Heart left ventricle (tissue), 16 donors: ENCODE measurements at regions not wholly inside any gene's neighbourhood (a gene's known extent, or its start where the extent isn't known, plus 50 kb on each side); places are given as distances from the start of the nearest gene placed in this dataset.

Source experiments
- ATAC-seq, 4 donors: fragments of 200-7000 bp; cut with Tn5 transposase; one replicate each; pipeline ENCODE4 v1.9.1; 2020 to 2022; ENCODE audit warnings: moderate library complexity in 4 of 4, mild to moderate bottlenecking in 3 of 4, moderate number of reproducible peaks in 1 of 4
- DNase-seq, 5 donors: peaks; one replicate each; pipeline ENCODE4 v3.0.0-alpha.2; 2020
- H3K27ac ChIP-seq, 12 donors: fragments of 200-600 bp; sonication (generic) in 4 of 12; one replicate each; pipeline versions ENCODE4 v1.5.0 to v1.8.0; 2016 to 2022; ENCODE audit warnings: mild to moderate bottlenecking in 2 of 12
- H3K27me3 ChIP-seq, 9 donors: fragments of 200-600 bp; sonication (generic) in 2 of 9; one replicate each; pipeline versions ENCODE4 v1.5.1 to v1.8.0; 2016 to 2022; ENCODE audit warnings: mild to moderate bottlenecking in 3 of 9
- H3K36me3 ChIP-seq, 9 donors: fragments of 200-600 bp; sonication (generic) in 2 of 9; one replicate each; pipeline versions ENCODE4 v1.5.0 to v1.8.0; 2018 to 2022; ENCODE audit warnings: mild to moderate bottlenecking in 2 of 9
- H3K4me1 ChIP-seq, 12 donors: fragments of 200-600 bp; sonication (generic) in 4 of 12; one replicate each; pipeline versions ENCODE4 v1.5.0 to v1.8.0; 2016 to 2022; ENCODE audit warnings: mild to moderate bottlenecking in 3 of 12
- H3K4me3 ChIP-seq, 12 donors: fragments of 200-600 bp; sonication (generic) in 4 of 12; one replicate each; pipeline versions ENCODE4 v1.5.0 to v1.8.0; 2017 to 2022; ENCODE audit warnings: mild to moderate bottlenecking in 9 of 12, moderate library complexity in 4 of 12
- H3K9me3 ChIP-seq, 12 donors: fragments of 200-600 bp; sonication (generic) in 4 of 12; one replicate each; pipeline versions ENCODE4 v1.5.0 to v1.8.0; 2016 to 2022; ENCODE audit warnings: mild to moderate bottlenecking in 1 of 12
- POLR2A ChIP-seq, 2 donors: fragments of 450-650 bp; IDR thresholded peaks; one replicate each; pipeline ENCODE4 v1.6.1; 2017; ENCODE audit warnings: antibody characterized with exemption in 2 of 2, mild to moderate bottlenecking in 2 of 2, moderate library complexity in 2 of 2
- WGBS, 4 donors: extraction: QIAGEN DNeasy Blood & Tissue Kit in 2 of 4; methylation state at CpG; one replicate each; pipeline versions ENCODE4 v1.1.5 to v1.1.7; 2013 to 2018; 5-methylcytosine and 5-hydroxymethylcytosine counted together
- intact Hi-C, 10 donors: fragments of 100-400 bp; cut with DNase I; formaldehyde crosslinking; loops; one replicate each; pipeline versions ENCODE4 v1.11.1 to v1.14.2; 2022
- TF ChIP-seq, protein P1 (sequence below), 12 donors: fragments of 200-600 bp; sonication (generic) in 4 of 12; IDR thresholded peaks; one replicate each; pipeline versions ENCODE4 v1.5.0 to v1.8.0; 2018 to 2022; ENCODE audit warnings: antibody characterized with exemption in 12 of 12, mild to moderate bottlenecking in 5 of 12
- donor health status: ischemic (EF 13 %, LVEDD 7.1; RV severe dilation, severe dysfunction).
- donor health status: healthy with polysubstance abuse.
- donor health status: DM: no; HTN: yes; CAD: no.
- donor health status: DM: no; HTN: no; CAD: no.
- donor health status: ischemic (EF 25% LVEDD 6.9; RV normal size, moderate dysfunction).
- donor health status: ischemic (EF 25% LVEDD 5.7; RV mildly dilated, moderate dysfunction).
- donor health status: healthy.
- donor health status: DM: yes; HTN: yes; CAD: no.
- donor health status: ischemic (EF 35%, LVEDD 5.7; RV mildly dilated, moderate dysfunction).
- donor health status: nonischemic (EF 11% LVEDD 7.7; RV severe dilation, severe dysfunction).
- donor health status: DM: yes; HTN: yes; CAD: no.
- donor health status: PGD.
- donor health status: ischemic (EF 29% LVEDD 5.4; RV normal size, mild dysfunction).
- donor health status: nonischemic (EF 23%, LVEDD 6.1; RV moderate dilation, normal function).

DNA sequence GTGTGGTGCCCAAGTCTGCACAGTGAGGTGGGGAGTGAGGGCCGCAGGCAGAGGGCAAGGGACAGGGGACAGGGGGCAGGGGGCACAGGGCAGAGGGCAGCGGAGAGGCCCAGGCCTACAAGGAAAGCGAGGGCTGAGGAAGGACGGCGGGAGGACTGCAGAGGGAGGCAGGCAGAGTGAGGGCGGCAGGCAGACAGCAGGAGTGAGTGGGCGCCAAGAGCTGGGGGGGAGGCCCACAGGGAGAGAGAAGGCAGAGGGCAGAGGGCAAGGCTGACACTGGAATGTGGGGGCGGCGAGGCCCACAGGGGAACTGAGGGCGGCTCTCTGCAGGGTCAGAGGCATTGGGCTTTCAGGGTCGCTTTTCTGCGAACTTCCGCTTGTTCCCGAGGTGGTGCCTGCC is 267.8 kb upstream of the NDN start:
- ATAC-seq, result no peak
- no peaks in the 10 kb centered on the region for H3K36me3 ChIP-seq
- no peak for DNase-seq
- intact Hi-C loops, result no loop called here
- WGBS, 4 donors, result 75 to 81% (median 76%) methylated on average over 14 of the region's 14 CpGs
- no peak overlapping the region for H3K27ac ChIP-seq
- peaks cover 0 to 4% (median 0%) of the 10 kb centered on the region in 12 donors for H3K9me3 ChIP-seq
- no peaks in the 10 kb centered on the region for H3K27me3 ChIP-seq
- TF ChIP-seq, protein P1, sequence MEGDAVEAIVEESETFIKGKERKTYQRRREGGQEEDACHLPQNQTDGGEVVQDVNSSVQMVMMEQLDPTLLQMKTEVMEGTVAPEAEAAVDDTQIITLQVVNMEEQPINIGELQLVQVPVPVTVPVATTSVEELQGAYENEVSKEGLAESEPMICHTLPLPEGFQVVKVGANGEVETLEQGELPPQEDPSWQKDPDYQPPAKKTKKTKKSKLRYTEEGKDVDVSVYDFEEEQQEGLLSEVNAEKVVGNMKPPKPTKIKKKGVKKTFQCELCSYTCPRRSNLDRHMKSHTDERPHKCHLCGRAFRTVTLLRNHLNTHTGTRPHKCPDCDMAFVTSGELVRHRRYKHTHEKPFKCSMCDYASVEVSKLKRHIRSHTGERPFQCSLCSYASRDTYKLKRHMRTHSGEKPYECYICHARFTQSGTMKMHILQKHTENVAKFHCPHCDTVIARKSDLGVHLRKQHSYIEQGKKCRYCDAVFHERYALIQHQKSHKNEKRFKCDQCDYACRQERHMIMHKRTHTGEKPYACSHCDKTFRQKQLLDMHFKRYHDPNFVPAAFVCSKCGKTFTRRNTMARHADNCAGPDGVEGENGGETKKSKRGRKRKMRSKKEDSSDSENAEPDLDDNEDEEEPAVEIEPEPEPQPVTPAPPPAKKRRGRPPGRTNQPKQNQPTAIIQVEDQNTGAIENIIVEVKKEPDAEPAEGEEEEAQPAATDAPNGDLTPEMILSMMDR (IDR thresholded peaks at IDR 0.05), result no peak
- TF ChIP-seq POLR2A (IDR thresholded peaks at IDR 0.05), result no peak
- no peak overlapping the region for H3K4me3 ChIP-seq
- no peaks in the 10 kb centered on the region for H3K4me1 ChIP-seq

GRCh38 chr15:23983500-23984259 is 296.6 kb upstream of the NDN start:
- intact Hi-C loops, result loop anchor here in 1 of 10 donors (10.0 kb wide), 1 partner anchor 81 kb away; no protein-coding TSS in a partner anchor
- ATAC-seq (no peak), DNase-seq (no peak)
- Histone ChIP-seq H3K27ac (no peak overlapping the region), H3K36me3 (no peaks in the 10 kb centered on the region), H3K4me3 (no peak overlapping the region), H3K27me3 (no peaks in the 10 kb centered on the region), H3K4me1 (no peaks in the 10 kb centered on the region), H3K9me3 (peaks cover 0 to 8% (median 0%) of the 10 kb centered on the region in 12 donors)
- TF ChIP-seq, protein P1 (IDR thresholded peaks at IDR 0.05), result no peak
- TF ChIP-seq POLR2A (IDR thresholded peaks at IDR 0.05), result no peak
- WGBS, 4 donors, result 61 to 64% (median 63%) methylated on average over 5 of the region's 5 CpGs

DNA sequence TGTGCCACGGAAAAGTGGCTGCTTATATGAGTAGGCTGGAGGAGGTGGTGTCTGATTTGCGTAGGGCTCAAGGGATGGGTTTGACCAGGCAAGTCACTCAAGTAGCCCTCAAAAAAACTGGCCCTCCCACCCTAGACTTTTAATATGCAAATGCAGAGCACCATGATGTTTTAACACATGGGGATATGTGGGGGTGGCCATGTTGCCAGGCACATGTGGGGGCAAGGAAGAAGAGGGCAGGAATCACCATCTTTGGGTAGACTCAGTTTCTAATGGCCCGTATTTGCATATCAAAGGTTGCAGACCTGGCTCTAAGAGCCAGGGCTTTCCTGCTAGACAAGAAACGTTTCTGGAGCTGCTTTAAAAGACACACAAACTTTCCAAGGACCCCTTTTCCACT is 307.2 kb upstream of the NDN start:
- H3K9me3 ChIP-seq, result peaks cover 0 to 32% (median 11%) of the 10 kb centered on the region in 12 donors
- intact Hi-C loops, result no loop called here

DNA sequence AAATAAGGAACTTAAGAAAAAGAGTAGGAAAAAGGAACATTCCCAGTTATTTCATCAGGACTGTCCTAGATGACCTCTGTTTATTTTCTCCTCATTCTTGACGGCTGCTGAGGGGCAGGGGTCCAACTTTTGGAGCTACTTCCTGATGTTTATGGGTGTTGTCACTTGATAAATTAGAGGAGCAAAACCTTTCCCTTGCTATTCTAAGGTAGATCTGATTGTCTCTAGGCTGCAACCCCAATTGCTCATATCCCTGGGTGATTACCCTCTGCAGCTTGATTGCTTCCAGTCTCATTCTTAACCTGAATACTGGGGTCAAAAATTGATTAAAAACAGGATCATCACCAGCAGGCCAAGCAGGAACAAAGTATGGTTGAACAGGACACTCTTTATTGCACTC is 311.0 kb upstream of the NDN start:
- no peak overlapping the region for H3K4me3 ChIP-seq
- intact Hi-C loops, result no loop called here
- H3K36me3 ChIP-seq, result no peaks in the 10 kb centered on the region
- DNase-seq, result no peak
- peaks cover 0 to 32% (median 11%) of the 10 kb centered on the region in 12 donors for H3K9me3 ChIP-seq
- WGBS, 4 donors, result 24 to 52% (median 44%) methylated on average over 1 of the region's 1 CpG
- no peak for TF ChIP-seq POLR2A (IDR thresholded peaks at IDR 0.05)
- TF ChIP-seq, protein P1 (IDR thresholded peaks at IDR 0.05), result no peak
- no peaks in the 10 kb centered on the region for H3K4me1 ChIP-seq
- H3K27ac ChIP-seq, result no peak overlapping the region
- no peaks in the 10 kb centered on the region for H3K27me3 ChIP-seq
- ATAC-seq, result no peak

More for the DNA sequence above, 307.2 kb upstream of the NDN start:
- Histone ChIP-seq H3K27me3 (no peaks in the 10 kb centered on the region), H3K27ac (no peak overlapping the region), H3K4me3 (no peak overlapping the region), H3K36me3 (no peaks in the 10 kb centered on the region), H3K4me1 (no peaks in the 10 kb centered on the region)
- WGBS, 4 donors, result 63 to 68% (median 65%) methylated on average over 4 of the region's 4 CpGs
- no peak for DNase-seq
- no peak for ATAC-seq
- no peak for TF ChIP-seq POLR2A (IDR thresholded peaks at IDR 0.05)
- TF ChIP-seq, protein P1 (IDR thresholded peaks at IDR 0.05), result no peak
